Stimulated activated memory B cell treated with anti-CD40 and anti-IgM and Interleukin-4, amounts not matched to agents 10 μg/mL and 1 μg/mL and 100 μg/mL, for 72 hours (primary cell): ENCODE measurements at regions not wholly inside any gene's neighbourhood (a gene's known extent, or its start where the extent isn't known, plus 50 kb on each side); places are given as distances from the start of the nearest gene placed in this dataset.

Experiments used
- ATAC-seq: fragments of 150-1000 bp; cut with Tn5 transposase; 2 replicates; pipeline ENCODE4 v1.10.0; 2021
- H3K27ac Mint-ChIP-seq: one replicate; pipeline ENCODE4 v1.8.0; 2022; ENCODE audit warnings: mild to moderate bottlenecking, mixed read lengths
- H3K27me3 Mint-ChIP-seq: one replicate; pipeline ENCODE4 v1.8.0; 2022; ENCODE audit warnings: mixed read lengths
- H3K36me3 Mint-ChIP-seq: one replicate; pipeline ENCODE4 v1.8.0; 2022; ENCODE audit warnings: mixed read lengths
- H3K4me1 Mint-ChIP-seq: one replicate; pipeline ENCODE4 v1.8.0; 2022; ENCODE audit warnings: mixed read lengths
- H3K4me3 Mint-ChIP-seq: one replicate; pipeline ENCODE4 v1.8.0; 2022; ENCODE audit warnings: mild to moderate bottlenecking, moderate library complexity, mixed read lengths
- H3K9me3 Mint-ChIP-seq: one replicate; pipeline ENCODE4 v1.8.0; 2022; ENCODE audit warnings: mixed read lengths

DNA sequence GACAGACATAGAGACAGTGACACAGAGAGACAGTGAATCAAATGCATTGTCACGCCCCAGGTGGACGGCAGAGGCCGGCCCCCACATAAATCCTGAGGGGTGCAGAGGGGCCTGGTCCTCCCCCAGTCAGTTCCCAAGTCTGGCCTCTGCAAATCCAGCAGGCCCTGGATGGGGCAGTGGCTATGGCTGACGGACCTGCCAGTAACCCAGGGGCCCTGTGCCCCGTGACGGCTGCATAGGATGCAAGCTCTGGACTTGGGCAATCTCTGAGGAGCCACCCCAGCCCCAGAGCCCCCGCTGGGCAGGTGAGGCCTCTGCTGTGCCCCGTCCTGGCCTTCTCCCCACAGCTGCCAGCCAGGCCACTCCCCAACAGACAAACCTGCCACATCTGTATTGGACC is 204.5 kb downstream of the BRD1 start:
- H3K4me3 Mint-ChIP-seq, result no peak overlapping the region
- H3K4me1 Mint-ChIP-seq, result peaks cover 27% of the 10 kb centered on the region
- ATAC-seq, result no peak
- no peak overlapping the region for H3K27ac Mint-ChIP-seq
- H3K27me3 Mint-ChIP-seq, result no peaks in the 10 kb centered on the region
- H3K36me3 Mint-ChIP-seq, result peaks cover 24% of the 10 kb centered on the region
- no peaks in the 10 kb centered on the region for H3K9me3 Mint-ChIP-seq

DNA sequence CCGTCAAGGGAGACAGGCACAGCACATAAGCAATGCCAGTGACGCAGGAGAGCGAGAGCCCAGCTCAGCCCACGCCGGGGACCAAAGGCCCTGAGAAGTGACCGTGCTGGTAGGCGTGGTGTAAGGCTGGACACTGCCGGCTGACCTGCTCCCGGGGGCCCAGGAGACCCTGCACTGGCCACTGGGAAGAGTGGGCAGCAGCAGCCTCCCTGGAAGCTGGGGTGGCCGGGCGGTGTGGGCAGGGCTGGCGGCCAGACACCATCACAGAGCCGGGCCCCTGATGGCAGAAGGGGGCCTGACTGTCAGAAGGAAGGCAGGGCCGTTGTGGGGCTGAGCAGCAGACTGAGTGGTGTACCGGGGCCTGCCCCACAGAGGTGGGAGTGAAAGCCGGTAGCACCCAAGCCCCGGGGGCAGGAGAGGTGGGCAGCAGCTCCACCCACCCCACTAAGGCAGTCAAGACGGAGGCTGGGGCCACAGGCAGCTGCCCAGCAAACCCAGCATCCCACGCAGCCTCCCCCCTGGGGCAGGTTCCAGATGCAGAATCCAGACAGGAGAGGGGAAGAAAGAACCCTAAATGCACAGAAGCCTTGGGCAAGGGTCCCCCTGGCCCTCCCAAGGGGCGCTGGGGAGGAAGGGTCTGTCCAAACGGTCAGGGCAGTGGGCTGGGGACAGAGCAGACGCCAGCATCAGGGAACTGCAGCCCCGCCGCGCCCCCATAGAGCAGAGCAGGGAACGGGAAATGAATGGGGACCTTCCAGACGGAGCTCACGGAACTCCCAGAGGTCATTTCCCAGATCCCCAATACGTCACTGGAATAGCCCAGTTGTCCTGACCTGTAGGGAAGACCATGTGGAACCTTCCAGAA is 205.2 kb downstream of the BRD1 start:
- H3K9me3 Mint-ChIP-seq, result no peaks in the 10 kb centered on the region
- no peak overlapping the region for H3K27ac Mint-ChIP-seq
- no peaks in the 10 kb centered on the region for H3K27me3 Mint-ChIP-seq
- peaks cover 26% of the 10 kb centered on the region for H3K36me3 Mint-ChIP-seq
- no peak overlapping the region for H3K4me3 Mint-ChIP-seq
- ATAC-seq, result no peak
- peaks cover 28% of the 10 kb centered on the region for H3K4me1 Mint-ChIP-seq

DNA sequence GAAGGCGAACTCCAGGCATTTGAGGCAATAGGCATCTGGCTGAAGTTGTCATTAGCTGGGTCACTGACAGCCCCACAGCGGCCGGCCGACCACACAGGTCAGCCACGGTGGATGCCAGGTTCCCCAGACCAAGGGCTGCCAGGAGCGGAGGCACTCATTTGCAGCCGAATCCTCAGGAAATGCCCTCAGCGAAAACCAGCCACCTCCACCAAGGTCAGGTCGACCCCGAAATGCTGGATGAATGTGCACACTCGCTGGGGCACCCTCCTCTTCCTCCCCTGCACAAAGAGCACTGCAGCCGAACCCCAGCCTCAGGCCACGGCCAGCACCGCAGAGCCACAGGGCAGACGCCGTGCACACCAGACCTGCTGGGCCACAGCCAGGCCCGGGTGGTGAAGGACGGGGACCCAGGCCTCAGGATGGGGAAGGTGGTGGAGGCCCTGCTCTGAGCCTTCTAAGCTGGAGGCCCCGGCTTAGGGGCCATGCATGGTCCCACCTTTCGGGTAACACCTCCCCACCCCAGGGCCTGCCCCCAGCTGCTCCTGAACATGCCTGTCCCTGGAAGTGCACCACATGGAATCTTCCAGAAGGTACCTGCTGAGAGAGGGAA is 206.0 kb downstream of the BRD1 start:
- Mint-ChIP-seq H3K9me3 (no peaks in the 10 kb centered on the region), H3K4me3 (no peak overlapping the region), H3K4me1 (peaks cover 28% of the 10 kb centered on the region), H3K27me3 (no peaks in the 10 kb centered on the region), H3K36me3 (peaks cover 34% of the 10 kb centered on the region), H3K27ac (no peak overlapping the region)
- no peak for ATAC-seq

- peaks cover 28% of the 10 kb centered on the region for H3K4me1 Mint-ChIP-seq
- no peaks in the 10 kb centered on the region for H3K27me3 Mint-ChIP-seq
- H3K36me3 Mint-ChIP-seq, result peaks cover 40% of the 10 kb centered on the region
- H3K27ac Mint-ChIP-seq, result no peak overlapping the region
- H3K9me3 Mint-ChIP-seq, result no peaks in the 10 kb centered on the region
- ATAC-seq, result no peak
- H3K4me3 Mint-ChIP-seq, result no peak overlapping the region
Measured at GRCh38 chr22:49620666-49621065, 207.0 kb downstream of the BRD1 start.

GRCh38 chr22:49620003-49620556 is 207.6 kb downstream of the BRD1 start:
- H3K36me3 Mint-ChIP-seq, result peaks cover 40% of the 10 kb centered on the region
- H3K4me3 Mint-ChIP-seq, result no peak overlapping the region
- H3K4me1 Mint-ChIP-seq, result peaks cover 22% of the 10 kb centered on the region

DNA sequence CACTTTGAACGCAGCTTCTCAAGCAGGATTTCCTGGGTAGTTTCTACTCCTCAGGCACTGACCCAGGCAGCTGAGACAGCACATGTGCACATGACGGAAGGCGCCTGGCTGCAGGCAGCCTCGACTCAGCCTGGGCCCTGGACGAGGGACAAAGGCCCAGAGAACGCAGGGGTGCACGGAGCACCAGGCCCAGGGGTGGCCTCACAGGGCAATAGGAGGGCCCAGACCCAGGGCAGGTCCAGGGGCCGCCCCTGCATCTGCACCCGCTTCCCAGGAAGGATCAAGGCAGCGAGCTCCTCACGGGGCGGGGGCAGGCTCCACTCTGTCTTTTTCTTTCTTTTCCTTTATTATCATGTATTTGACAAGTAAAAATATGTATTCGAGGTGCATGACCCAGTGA is 208.4 kb downstream of the BRD1 start:
- no peak for ATAC-seq
- Mint-ChIP-seq H3K27me3 (no peaks in the 10 kb centered on the region), H3K4me3 (no peak overlapping the region), H3K36me3 (peaks cover 48% of the 10 kb centered on the region), H3K27ac (no peak overlapping the region), H3K9me3 (no peaks in the 10 kb centered on the region), H3K4me1 (peaks cover 19% of the 10 kb centered on the region)

More at GRCh38 chr22:49620003-49620556, 207.6 kb downstream of the BRD1 start:
- Mint-ChIP-seq H3K27me3 (no peaks in the 10 kb centered on the region), H3K9me3 (no peaks in the 10 kb centered on the region), H3K27ac (no peak overlapping the region)
- ATAC-seq, result no peak

DNA sequence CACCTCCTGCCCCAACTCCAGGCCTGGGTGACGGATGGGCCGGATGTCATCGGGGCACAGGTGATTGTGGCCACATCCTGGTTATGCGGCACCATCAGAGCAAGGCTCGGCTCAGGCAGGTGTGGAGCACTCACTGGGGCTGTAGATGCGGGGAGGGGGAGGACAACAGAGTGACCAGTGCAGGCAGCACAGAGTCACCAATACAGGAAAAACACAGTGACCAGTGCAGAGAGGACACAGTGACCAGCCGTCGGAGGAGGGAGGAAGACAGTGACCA is 209.1 kb downstream of the BRD1 start:
- Mint-ChIP-seq H3K4me1 (peaks cover 19% of the 10 kb centered on the region), H3K9me3 (no peaks in the 10 kb centered on the region), H3K27me3 (no peaks in the 10 kb centered on the region), H3K27ac (no peak overlapping the region), H3K36me3 (peaks cover 55% of the 10 kb centered on the region), H3K4me3 (no peak overlapping the region)
- ATAC-seq, result no peak

GRCh38 chr22:49617866-49618676 is 209.6 kb downstream of the BRD1 start:
- ATAC-seq, result no peak
- Mint-ChIP-seq H3K27ac (no peak overlapping the region), H3K4me3 (no peak overlapping the region), H3K4me1 (peaks cover 19% of the 10 kb centered on the region), H3K27me3 (no peaks in the 10 kb centered on the region), H3K9me3 (peaks cover 2% of the 10 kb centered on the region), H3K36me3 (peaks cover 60% of the 10 kb centered on the region)

DNA sequence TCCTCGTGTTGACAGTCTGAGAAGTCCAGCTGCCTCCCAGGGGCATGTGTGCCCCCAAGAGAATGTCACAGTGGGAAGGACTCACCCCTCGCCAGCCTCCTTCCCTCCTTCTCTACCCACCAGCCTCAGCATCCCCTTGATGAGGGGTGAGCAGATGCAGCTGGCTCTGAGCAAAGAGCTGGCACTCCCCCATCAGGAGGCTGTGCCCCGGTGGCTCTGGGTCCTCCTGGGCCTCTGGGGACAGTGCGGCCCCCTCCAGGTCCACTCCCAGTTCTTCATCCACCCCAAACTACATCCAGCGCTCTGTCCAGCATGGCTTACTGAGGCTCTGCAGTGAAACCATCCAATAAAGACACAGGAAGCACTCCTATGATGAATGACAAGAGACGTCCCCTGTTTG is 210.4 kb downstream of the BRD1 start:
- no peaks in the 10 kb centered on the region for H3K27me3 Mint-ChIP-seq
- H3K4me3 Mint-ChIP-seq, result no peak overlapping the region
- peaks cover 19% of the 10 kb centered on the region for H3K4me1 Mint-ChIP-seq
- H3K9me3 Mint-ChIP-seq, result peaks cover 3% of the 10 kb centered on the region
- no peak for ATAC-seq
- peaks cover 68% of the 10 kb centered on the region for H3K36me3 Mint-ChIP-seq
- no peak overlapping the region for H3K27ac Mint-ChIP-seq

DNA sequence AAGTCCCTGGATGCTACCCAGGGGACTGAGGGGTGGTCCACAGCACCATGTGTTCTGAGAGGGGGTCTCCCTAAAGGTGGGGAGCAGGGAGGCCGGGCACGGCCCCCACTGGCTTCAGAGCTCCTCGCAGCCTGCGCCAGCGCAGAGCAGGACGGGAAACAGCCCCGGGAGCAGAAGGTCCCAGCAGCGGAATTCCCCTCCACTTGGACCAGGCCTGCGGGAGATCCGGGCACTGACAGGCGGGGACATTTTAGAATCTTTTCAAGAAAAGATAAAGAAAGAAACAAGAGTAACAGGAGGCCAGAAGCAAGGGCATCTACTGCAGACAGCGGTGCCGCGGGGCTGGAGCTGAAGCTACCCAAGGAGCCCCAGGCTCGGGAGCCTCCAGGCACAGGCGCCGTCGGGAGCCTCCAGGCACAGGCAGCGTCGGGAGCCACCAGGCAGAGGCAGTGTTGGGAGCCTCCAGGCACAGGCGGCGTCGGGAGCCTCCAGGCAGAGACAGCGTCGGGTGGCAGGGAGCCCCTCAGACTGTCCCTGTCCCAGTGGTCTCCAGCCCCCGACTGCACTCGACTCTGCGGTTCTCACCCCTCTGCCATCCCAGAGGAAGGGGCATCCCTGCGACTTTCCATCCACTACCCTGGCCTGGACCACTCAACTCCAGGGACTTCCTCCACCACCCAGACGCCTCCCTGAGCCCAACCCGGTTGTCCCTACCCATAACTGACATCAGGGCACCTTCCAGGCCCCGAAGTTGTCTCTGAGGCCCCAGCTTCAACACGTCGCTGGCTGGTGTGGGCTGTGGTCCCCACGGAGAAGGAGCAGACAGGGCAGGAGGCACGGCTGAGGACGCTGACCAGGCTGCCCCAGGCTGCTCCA is 211.1 kb downstream of the BRD1 start:
- H3K4me3 Mint-ChIP-seq, result no peak overlapping the region

GRCh38 chr22:49614966-49615965 is 212.4 kb downstream of the BRD1 start:
- no peak for ATAC-seq
- peaks cover 3% of the 10 kb centered on the region for H3K9me3 Mint-ChIP-seq
- H3K27me3 Mint-ChIP-seq, result no peaks in the 10 kb centered on the region
- peaks cover 65% of the 10 kb centered on the region for H3K36me3 Mint-ChIP-seq
- H3K4me3 Mint-ChIP-seq, result no peak overlapping the region
- peaks cover 14% of the 10 kb centered on the region for H3K4me1 Mint-ChIP-seq
- H3K27ac Mint-ChIP-seq, result no peak overlapping the region

More for the DNA sequence above, 211.1 kb downstream of the BRD1 start:
- ATAC-seq, result no peak
- H3K9me3 Mint-ChIP-seq, result peaks cover 3% of the 10 kb centered on the region
- H3K36me3 Mint-ChIP-seq, result peaks cover 70% of the 10 kb centered on the region
- H3K27ac Mint-ChIP-seq, result no peak overlapping the region
- H3K27me3 Mint-ChIP-seq, result no peaks in the 10 kb centered on the region
- H3K4me1 Mint-ChIP-seq, result peaks cover 19% of the 10 kb centered on the region

- H3K36me3 Mint-ChIP-seq, result peaks cover 58% of the 10 kb centered on the region
- H3K27ac Mint-ChIP-seq, result no peak overlapping the region
- H3K4me1 Mint-ChIP-seq, result peaks cover 8% of the 10 kb centered on the region
- ATAC-seq, result no peak
- H3K4me3 Mint-ChIP-seq, result no peak overlapping the region
- peaks cover 3% of the 10 kb centered on the region for H3K9me3 Mint-ChIP-seq
- H3K27me3 Mint-ChIP-seq, result no peaks in the 10 kb centered on the region
Measured at GRCh38 chr22:49613511-49614270, 214.0 kb downstream of the BRD1 start.

DNA sequence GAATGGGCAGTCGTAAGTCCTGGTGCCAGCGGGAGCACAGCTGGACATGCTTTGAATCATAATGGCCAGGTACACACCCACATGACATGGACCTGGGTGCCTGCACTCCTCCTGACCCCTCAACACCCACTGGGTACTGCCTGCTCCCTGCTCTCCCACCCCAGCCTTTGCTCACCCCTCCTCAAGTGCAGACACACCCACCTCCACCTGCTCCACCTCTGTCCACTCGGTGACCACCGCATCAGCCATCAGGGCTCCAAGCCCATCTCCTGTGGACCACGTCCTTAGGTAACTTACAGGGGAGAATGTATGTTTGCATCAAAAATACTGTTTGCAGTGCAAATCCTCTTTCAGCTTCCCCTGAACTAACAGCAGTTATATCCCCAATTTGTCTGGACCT is 214.6 kb downstream of the BRD1 start:
- no peak overlapping the region for H3K4me3 Mint-ChIP-seq
- no peak for ATAC-seq
- peaks cover 58% of the 10 kb centered on the region for H3K36me3 Mint-ChIP-seq
- H3K27ac Mint-ChIP-seq, result no peak overlapping the region
- H3K9me3 Mint-ChIP-seq, result peaks cover 3% of the 10 kb centered on the region
- no peaks in the 10 kb centered on the region for H3K27me3 Mint-ChIP-seq
- H3K4me1 Mint-ChIP-seq, result peaks cover 2% of the 10 kb centered on the region
